AG04449 (cell line): ENCODE measurements at regions not wholly inside any gene's neighbourhood (a gene's known extent, or its start where the extent isn't known, plus 50 kb on each side); places are given as distances from the start of the nearest gene placed in this dataset.

Source experiments
- CTCF ChIA-PET: fragments of 350-600 bp; formaldehyde crosslinking; extraction: SDS; loops from one replicate; lab custom pipeline; 2021; ENCODE audit warnings: antibody characterized with exemption; lab: Yijun Ruan, JAX
- POLR2A ChIA-PET: fragments of 400-600, 350-600 bp; formaldehyde crosslinking; extraction: SDS; loops from one replicate; lab custom pipeline; 2020; ENCODE audit warnings: antibody characterized with exemption, inconsistent platforms; lab: Yijun Ruan, JAX
- DNase-seq: peaks from one replicate; pipeline ENCODE4 v3.0.0-alpha.2; 2010; ENCODE audit warnings: low read depth, low spot score
- H3K4me3 ChIP-seq: 2 replicates; pipeline ENCODE4 v1.5.1; 2011; ENCODE audit warnings: low read depth, mild to moderate bottlenecking, control low read depth, low read length
- TF ChIP-seq, protein P1 (sequence below): IDR thresholded peaks from one replicate; pipeline ENCODE4 v1.5.1; 2011; ENCODE audit warnings: mild to moderate bottlenecking, moderate library complexity, low read length, control low read depth, inconsistent platforms; ENCODE audit not compliant: insufficient read depth; ENCODE audit errors: missing control alignments

DNA sequence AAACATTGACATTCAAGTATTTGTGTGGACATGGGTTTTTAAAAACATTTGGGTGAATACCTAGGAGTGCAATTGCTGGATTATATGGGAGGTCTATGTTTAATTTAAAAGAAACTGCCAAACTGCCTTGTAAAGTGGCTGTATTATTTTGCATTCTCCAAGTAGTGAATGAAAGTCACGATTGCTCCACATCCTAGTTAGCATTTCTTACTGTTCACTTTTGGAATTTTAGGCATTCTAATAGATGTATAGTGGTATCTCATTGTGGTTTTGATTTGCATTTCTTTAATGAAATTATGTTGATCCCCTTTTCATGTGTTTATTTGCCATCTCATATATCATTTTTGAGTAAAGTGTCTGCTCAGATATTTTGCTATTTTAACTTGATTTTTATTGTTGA lies 159.5 kb downstream of the FOXG1 start:
- POLR2A ChIA-PET, result no interaction called here

DNA sequence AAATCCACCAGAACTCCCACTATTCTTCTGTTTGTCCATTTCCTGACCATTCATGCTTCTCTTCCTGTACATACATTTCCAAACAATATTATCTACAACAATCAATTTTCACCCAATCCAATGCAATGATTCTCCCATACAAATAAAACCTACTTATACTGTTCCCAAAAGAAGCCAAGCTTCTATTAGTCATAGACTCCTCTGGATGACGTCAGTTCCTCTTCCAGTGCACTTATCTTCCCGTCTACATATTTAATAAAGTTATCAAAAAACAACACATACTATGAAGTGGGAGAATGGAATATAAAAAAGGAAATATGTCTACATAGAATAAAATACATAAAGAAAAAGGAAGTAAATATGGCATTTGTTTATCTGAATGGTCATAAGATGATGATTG lies 165.4 kb downstream of the FOXG1 start:
- no peak for DNase-seq
- TF ChIP-seq, protein P1, sequence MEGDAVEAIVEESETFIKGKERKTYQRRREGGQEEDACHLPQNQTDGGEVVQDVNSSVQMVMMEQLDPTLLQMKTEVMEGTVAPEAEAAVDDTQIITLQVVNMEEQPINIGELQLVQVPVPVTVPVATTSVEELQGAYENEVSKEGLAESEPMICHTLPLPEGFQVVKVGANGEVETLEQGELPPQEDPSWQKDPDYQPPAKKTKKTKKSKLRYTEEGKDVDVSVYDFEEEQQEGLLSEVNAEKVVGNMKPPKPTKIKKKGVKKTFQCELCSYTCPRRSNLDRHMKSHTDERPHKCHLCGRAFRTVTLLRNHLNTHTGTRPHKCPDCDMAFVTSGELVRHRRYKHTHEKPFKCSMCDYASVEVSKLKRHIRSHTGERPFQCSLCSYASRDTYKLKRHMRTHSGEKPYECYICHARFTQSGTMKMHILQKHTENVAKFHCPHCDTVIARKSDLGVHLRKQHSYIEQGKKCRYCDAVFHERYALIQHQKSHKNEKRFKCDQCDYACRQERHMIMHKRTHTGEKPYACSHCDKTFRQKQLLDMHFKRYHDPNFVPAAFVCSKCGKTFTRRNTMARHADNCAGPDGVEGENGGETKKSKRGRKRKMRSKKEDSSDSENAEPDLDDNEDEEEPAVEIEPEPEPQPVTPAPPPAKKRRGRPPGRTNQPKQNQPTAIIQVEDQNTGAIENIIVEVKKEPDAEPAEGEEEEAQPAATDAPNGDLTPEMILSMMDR, result no peak
- CTCF ChIA-PET, result no interaction called here
- POLR2A ChIA-PET, result no interaction called here
- H3K4me3 ChIP-seq, result no peak overlapping the region

More for the DNA sequence above, 159.5 kb downstream of the FOXG1 start:
- no peak overlapping the region for H3K4me3 ChIP-seq
- CTCF ChIA-PET, result no interaction called here
- DNase-seq, result no peak
- TF ChIP-seq, protein P1, result no peak

DNA sequence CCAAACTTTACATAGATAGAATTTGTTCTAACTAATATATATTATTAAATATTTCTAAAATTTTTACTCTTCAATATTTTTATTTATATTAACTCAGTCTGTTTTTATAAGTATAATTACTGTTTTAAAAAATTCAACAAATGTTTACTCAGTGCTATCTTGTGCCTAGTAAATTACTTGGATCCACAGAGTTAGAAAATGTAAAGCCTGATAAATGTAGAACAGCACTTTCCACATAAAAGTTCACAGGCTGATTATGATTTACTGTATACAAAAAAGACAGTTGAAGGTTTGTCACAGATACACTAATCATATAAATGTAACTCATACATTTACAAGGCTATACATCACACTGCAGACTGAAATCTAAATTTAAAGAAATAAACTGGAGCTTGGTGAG lies 170.0 kb downstream of the FOXG1 start:
- ChIA-PET POLR2A (no interaction called here), CTCF (no interaction called here)
- H3K4me3 ChIP-seq, result no peak overlapping the region
- DNase-seq, result no peak
- TF ChIP-seq, protein P1, result no peak

DNA sequence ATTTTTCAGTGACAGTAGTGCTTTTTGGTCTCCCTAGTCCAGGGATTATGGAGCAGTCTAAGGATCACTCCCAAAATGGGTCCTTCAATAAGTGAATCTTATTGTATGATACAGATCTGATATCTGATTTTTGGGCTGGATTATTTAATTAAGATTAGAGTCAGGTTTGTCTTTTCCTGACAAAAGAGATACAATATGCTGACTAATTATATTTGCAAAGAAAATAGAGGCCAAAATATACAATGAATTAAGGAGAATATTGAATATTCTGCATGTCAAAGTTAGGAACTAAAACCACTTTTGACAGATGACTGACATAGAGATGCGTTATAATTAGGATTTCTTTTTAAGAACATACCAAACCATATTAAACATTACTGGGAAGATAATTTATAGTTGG lies 175.2 kb downstream of the FOXG1 start:
- DNase-seq, result no peak
- no peak overlapping the region for H3K4me3 ChIP-seq
- ChIA-PET CTCF (no interaction called here), POLR2A (no interaction called here)
- TF ChIP-seq, protein P1, result no peak

DNA sequence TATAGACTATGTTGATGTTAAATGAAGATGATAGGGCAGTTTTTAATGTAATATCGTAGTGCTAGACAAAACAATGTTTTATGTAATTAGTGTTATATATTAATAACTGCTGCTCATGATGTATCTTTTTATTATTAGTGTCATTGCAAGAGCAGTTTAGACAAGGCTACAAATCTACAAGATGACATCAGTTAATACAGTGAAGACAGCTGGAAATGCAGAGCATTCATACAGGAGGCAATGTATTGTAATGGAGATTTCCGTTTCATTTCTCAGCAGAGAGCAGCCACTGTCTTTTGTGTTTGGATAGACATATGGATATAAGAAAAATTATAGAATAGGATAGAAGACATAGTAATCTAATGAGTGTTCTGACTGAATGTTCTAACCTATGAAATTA lies 178.0 kb downstream of the FOXG1 start:
- POLR2A ChIA-PET, result no interaction called here
- H3K4me3 ChIP-seq, result no peak overlapping the region
- CTCF ChIA-PET, result no interaction called here
- no peak for DNase-seq
- TF ChIP-seq, protein P1, result no peak

DNA sequence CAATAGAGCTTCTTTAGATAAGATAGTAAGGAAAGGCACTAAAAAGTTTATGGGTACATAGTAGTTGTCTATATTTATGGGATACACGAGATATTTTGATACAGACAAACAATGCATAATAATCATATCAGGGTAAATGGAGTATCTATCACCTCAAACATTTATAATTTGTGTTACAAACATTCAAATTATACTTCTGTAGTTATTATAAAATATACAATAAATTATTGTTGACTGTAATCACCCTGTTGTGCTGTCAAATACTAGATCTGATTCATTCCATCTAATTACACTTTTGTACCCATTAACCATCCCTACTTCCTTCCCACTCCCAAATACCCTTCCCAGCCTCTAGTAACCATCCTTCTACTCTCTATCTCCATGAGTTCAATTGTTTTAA lies 179.7 kb downstream of the FOXG1 start:
- ChIA-PET POLR2A (no interaction called here), CTCF (no interaction called here)
- TF ChIP-seq, protein P1, result no peak

DNA sequence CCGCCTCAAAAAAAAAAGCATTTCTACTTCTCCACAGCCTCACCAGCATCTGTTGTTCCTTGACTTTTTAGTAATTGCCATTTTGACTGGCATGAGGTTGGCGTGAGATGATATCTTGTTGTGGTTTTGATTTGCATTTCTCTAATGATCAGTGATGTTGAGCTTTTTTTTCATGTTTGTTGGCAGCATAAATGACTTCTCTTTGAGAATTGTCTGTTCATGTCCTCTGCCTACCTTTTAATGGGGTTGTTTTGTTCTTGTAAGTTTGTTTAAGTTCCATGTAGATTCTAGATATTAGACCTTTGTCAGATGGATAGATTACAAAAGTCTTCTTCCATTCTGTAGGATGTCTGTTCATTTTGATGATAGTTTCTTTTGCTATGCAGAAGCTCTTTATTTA lies 182.9 kb downstream of the FOXG1 start:
- H3K4me3 ChIP-seq, result no peak overlapping the region
- TF ChIP-seq, protein P1, result no peak
- ChIA-PET CTCF (no interaction called here), POLR2A (no interaction called here)
- DNase-seq, result no peak

More for the DNA sequence above, 179.7 kb downstream of the FOXG1 start:
- no peak for DNase-seq
- H3K4me3 ChIP-seq, result no peak overlapping the region
